ENCODE measurements at regions not wholly inside any gene's neighbourhood (a gene's known extent, or its start where the extent isn't known, plus 50 kb on each side); places are given as distances from the start of the nearest gene placed in this dataset.

GRCh38 chr11:101306721-101307120, 177.1 kb upstream of the PGR start:
- Histone ChIP-seq H3K4ac (replicated peaks; ENCODE audit: insufficient read length, low read depth, low read length) (no peak overlapping the region), H3K4me3 (ENCODE audit: extremely low read depth in 1 of 4, insufficient read depth in 2 of 4, low read depth in 3 of 4, low read length in 4 of 4) (no peak overlapping the region), H4K8ac (ENCODE audit: extremely low read depth, insufficient read depth, low read length) (no peak overlapping the region), H3K4me1 (replicated peaks in 1 of 4; ENCODE audit: control insufficient read depth in 3 of 4, insufficient read depth in 4 of 4, low read length in 3 of 4) (no peaks in the 10 kb centered on the region), H3K27me3 (replicated peaks in 1 of 4; ENCODE audit: control insufficient read depth in 3 of 4, extremely low read depth in 1 of 4, insufficient read depth in 3 of 4, low read length in 3 of 4) (no peaks in the 10 kb centered on the region), H2BK20ac (ENCODE audit: low read length) (no peak overlapping the region), H3K23me2 (ENCODE audit: low read depth, low read length) (no peaks in the 10 kb centered on the region; the same call in 1 of the 2 replicates), H3K9ac (replicated peaks in 1 of 4; ENCODE audit: extremely low read depth in 1 of 4, low read depth in 3 of 4, low read length in 3 of 4) (no peak overlapping the region), H2BK5ac (ENCODE audit: low read depth, low read length) (no peak overlapping the region), H2BK12ac (ENCODE audit: low read depth, low read length) (no peak overlapping the region), H3K79me2 (ENCODE audit: control insufficient read depth in 1 of 2, insufficient read depth in 2 of 2, low read length in 2 of 2) (no peaks in the 10 kb centered on the region), H3K27ac (ENCODE audit: low read depth, low read length) (no peak overlapping the region), H4K91ac (replicated peaks; ENCODE audit: insufficient read length, low read length) (no peak overlapping the region), H3K14ac (ENCODE audit: insufficient read length) (no peak overlapping the region), H2AK5ac (ENCODE audit: low read depth, low read length) (no peak overlapping the region), H3K79me1 (ENCODE audit: low read depth, low read length) (no peaks in the 10 kb centered on the region), H3K23ac (ENCODE audit: insufficient read length) (no peak overlapping the region), H4K5ac (ENCODE audit: insufficient read length, low read depth, low read length) (no peak overlapping the region), H3K36me3 (ENCODE audit: control insufficient read depth in 2 of 4, insufficient read depth in 4 of 4, low read length in 3 of 4) (no peaks in the 10 kb centered on the region), H3K56ac (replicated peaks; ENCODE audit: insufficient read length, low read depth, low read length) (no peak overlapping the region), H2BK15ac (ENCODE audit: low read length) (no peak overlapping the region), H4K20me1 (replicated peaks in 1 of 2; ENCODE audit: control insufficient read depth in 1 of 2, insufficient read depth in 2 of 2, low read length in 2 of 2) (no peaks in the 10 kb centered on the region), H3K18ac (ENCODE audit: extremely low read depth, low read length) (no peak overlapping the region), H3K4me2 (ENCODE audit: insufficient read depth in 1 of 2, low read depth in 2 of 2, low read length in 2 of 2) (no peak overlapping the region), H2AFZ (ENCODE audit: low read length) (no peak overlapping the region), H2BK120ac (replicated peaks; ENCODE audit: low read depth, low read length) (no peak overlapping the region), H3K9me3 (ENCODE audit: insufficient read depth in 2 of 2, low read depth in 1 of 2, low read length in 1 of 2) (no peaks in the 10 kb centered on the region)
- WGBS, 2 experiments (ENCODE audit: extremely low coverage in 1 of 2, insufficient coverage in 1 of 2, insufficient read length in 1 of 2, insufficient replicate concordance in 2 of 2, low coverage in 1 of 2, low lambda C conversion rate in 2 of 2, missing lambda C conversion rate in 1 of 2) = 93% methylated on average over 3 of the region's 3 CpGs; no CpG with 5 or more reads in 1 of the 2 experiments
- TF ChIP-seq TAF7 (optimal IDR thresholded peaks at IDR 0.05; ENCODE audit: borderline replicate concordance, low read depth, low read length) (no peak), ZNF274 (IDR thresholded peaks at IDR 0.05; ENCODE audit: borderline replicate concordance, extremely low read depth, low read length) (no peak), EZH2 (IDR thresholded peaks at IDR 0.05; ENCODE audit: low read depth, low read length, severe bottlenecking) (no peak), ASH2L (IDR thresholded peaks at IDR 0.05; ENCODE audit: low read length) (no peak), JUN (IDR thresholded peaks at IDR 0.05; ENCODE audit: low read depth, low read length) (no peak), CTBP2 (IDR thresholded peaks at IDR 0.05; ENCODE audit: borderline replicate concordance, insufficient read depth, insufficient read length, low read length) (no peak), SP4 (IDR thresholded peaks at IDR 0.05; ENCODE audit: low read length) (no peak), KDM4A (IDR thresholded peaks at IDR 0.05; ENCODE audit: low read depth, low read length, severe bottlenecking) (no peak), RFX5 (IDR thresholded peaks at IDR 0.05; ENCODE audit: borderline replicate concordance, low read depth, low read length) (no peak), EP300 (IDR thresholded peaks at IDR 0.05; ENCODE audit: borderline replicate concordance in 1 of 2, low read depth in 2 of 2, low read length in 2 of 2) (no peak)
- FAIRE-seq (no peak), DNase-seq (ENCODE audit: low read depth in 1 of 2, low spot score in 2 of 2) (no peak)
- ChIA-PET CTCF (ENCODE audit: partially characterized antibody) (interaction anchor here (0.7 kb wide), 1 partner anchor 12 kb away, joined by 3 read pairs; no protein-coding TSS in a partner anchor), POLR2A (ENCODE audit: partially characterized antibody) (no interaction called here)
